Loucy (cell line): ENCODE measurements at regions not wholly inside any gene's neighbourhood (a gene's known extent, or its start where the extent isn't known, plus 50 kb on each side); places are given as distances from the start of the nearest gene placed in this dataset.

Source experiments
- CTCF ChIP-seq: fragments of 200-600 bp; sonication (generic); conservative IDR thresholded peaks from 2 replicates; pipeline ENCODE4 v1.5.1; 2014; ENCODE audit warnings: mild to moderate bottlenecking, antibody characterized with exemption, low read length
- EZH2phosphoT487 ChIP-seq: fragments of 200-600 bp; IDR thresholded peaks from 2 replicates; pipeline ENCODE4 v1.6.1; 2018; ENCODE audit warnings: antibody characterized with exemption, mild to moderate bottlenecking, moderate library complexity, borderline replicate concordance

GRCh38 chr2:238988105-238988504 is 140.2 kb downstream of the TWIST2 start:
- TF ChIP-seq CTCF, result no peak
- TF ChIP-seq EZH2phosphoT487, result no peak
